Panc1 (cell line): ENCODE measurements at regions not wholly inside any gene's neighbourhood (a gene's known extent, or its start where the extent isn't known, plus 50 kb on each side); places are given as distances from the start of the nearest gene placed in this dataset.

Source experiments
- ATAC-seq: fragments of 200-7000 bp; cut with Tn5 transposase; 2 replicates; pipeline ENCODE4 v1.9.1; 2020; ENCODE audit warnings: mild to moderate bottlenecking, moderate library complexity
- BruUV-seq: library from RNA; stranded (reverse); fragments of 400-500 nt; replicated peaks from 2 replicates; lab custom pipeline; 2021; lab: Mats Ljungman, UMichigan
- CTCF ChIA-PET: fragments of 300-600 bp; sonication (Branson Sonifier 250); formaldehyde crosslinking; loops from one replicate; lab custom pipeline; 2022; ENCODE audit warnings: antibody characterized with exemption; lab: Charles Lee
- POLR2A ChIA-PET: fragments of 300-600 bp; sonication (Branson Sonifier 250); formaldehyde crosslinking; loops from one replicate; lab custom pipeline; 2022; ENCODE audit warnings: antibody characterized with exemption; lab: Charles Lee
- DNase-seq: peaks from one replicate; pipeline ENCODE4 v3.0.0-alpha.2; 2010; ENCODE audit warnings: low read depth, low spot score
- H3K27ac ChIP-seq: 2 replicates; pipeline ENCODE4 v1.5.1; 2011; ENCODE audit warnings: mild to moderate bottlenecking, low read length, inconsistent platforms
- H3K27me3 ChIP-seq: fragments of 200-500 bp; sonication (Bioruptor generic); 2 replicates; pipeline ENCODE4 v1.6.0; 2014; ENCODE audit warnings: low read length, inconsistent platforms; ENCODE audit not compliant: control insufficient read depth, insufficient read depth
- H3K36me3 ChIP-seq: fragments of 200-500 bp; sonication (Bioruptor generic); 2 replicates; pipeline ENCODE4 v1.5.1; 2014; ENCODE audit warnings: inconsistent platforms, mild to moderate bottlenecking, low read length, moderate library complexity; ENCODE audit not compliant: control insufficient read depth, insufficient read depth
- H3K4me1 ChIP-seq: 2 replicates; pipeline ENCODE4 v1.5.1; 2011; ENCODE audit warnings: inconsistent platforms, mild to moderate bottlenecking, low read length, moderate library complexity; ENCODE audit not compliant: control insufficient read depth, insufficient read depth
- H3K4me3 ChIP-seq, 2 experiments: 2 replicates each; pipeline ENCODE4 v1.5.1; 2011 to 2012; ENCODE audit warnings: low read depth in 2 of 2, low read length in 2 of 2, mild to moderate bottlenecking in 2 of 2, inconsistent platforms in 1 of 2, moderate library complexity in 1 of 2
- H3K9me3 ChIP-seq: fragments of 200-500 bp; sonication (Bioruptor generic); 2 replicates; pipeline ENCODE4 v1.5.1; 2014; ENCODE audit warnings: low read depth, mild to moderate bottlenecking, inconsistent platforms, low read length, moderate library complexity; ENCODE audit not compliant: control insufficient read depth, insufficient read depth
- CTCF ChIP-seq: fragments of 450-650 bp; IDR thresholded peaks from 2 replicates; pipeline ENCODE4 v1.5.1; 2017; ENCODE audit warnings: mild to moderate bottlenecking
- POLR2AphosphoS5 ChIP-seq: IDR thresholded peaks from 2 replicates; pipeline ENCODE4 v1.6.1; 2012; ENCODE audit warnings: mild to moderate bottlenecking, low read depth, low read length, moderate library complexity
- REST ChIP-seq, 2 experiments: IDR thresholded peaks; 2 replicates each; pipeline ENCODE4 v1.6.1; 2011 to 2012; ENCODE audit warnings: low read depth in 2 of 2, control low read depth in 1 of 2, low read length in 1 of 2, mild to moderate bottlenecking in 1 of 2, moderate library complexity in 1 of 2; ENCODE audit not compliant: insufficient read depth in 1 of 2
- SIN3A ChIP-seq: IDR thresholded peaks from 2 replicates; pipeline ENCODE4 v1.6.1; 2012; ENCODE audit warnings: low read depth, mild to moderate bottlenecking, low read length, moderate library complexity, borderline replicate concordance; ENCODE audit not compliant: insufficient read depth
- TCF7L2 ChIP-seq: IDR thresholded peaks from 2 replicates; pipeline ENCODE4 v1.6.1; 2011; ENCODE audit warnings: mild to moderate bottlenecking, low read depth, low read length, inconsistent platforms
- in situ Hi-C: cut with HindIII; loops from 2 replicates; pipeline ENCODE4 v1.10.0; 2016; ENCODE audit warnings: low sequenced_read_pairs, low pct_unique_long_range_greater_than_20kb
- intact Hi-C: fragments of 100-400 bp; cut with micrococcal nuclease; formaldehyde crosslinking; loops from one replicate; pipeline ENCODE4 v1.10.0; 2022; ENCODE audit not compliant: unreplicated experiment

GRCh38 chr12:126558810-126559209 lies 1493.6 kb downstream of the AACS start:
- no peaks in the 10 kb centered on the region for H3K36me3 ChIP-seq
- BruUV-seq, result no TSS peak
- no peak overlapping the region for H3K4me3 ChIP-seq
- ChIA-PET CTCF (no interaction called here), POLR2A (no interaction called here)
- ATAC-seq, result no peak
- TF ChIP-seq TCF7L2 (no peak), POLR2AphosphoS5 (no peak), REST (IDR thresholded peaks at IDR 0.05; ENCODE audit: insufficient read depth in 1 of 2, low read depth in 2 of 2, low read length in 1 of 2) (no peak), CTCF (no peak), SIN3A (no peak)
- H3K9me3 ChIP-seq, result no peaks in the 10 kb centered on the region
- H3K27me3 ChIP-seq, result no peaks in the 10 kb centered on the region
- no peak for DNase-seq
- no peak overlapping the region for H3K27ac ChIP-seq
- no peaks in the 10 kb centered on the region for H3K4me1 ChIP-seq
- intact Hi-C loops, result no loop called here
- in situ Hi-C loops, result no loop called here

- H3K27ac ChIP-seq, result no peak overlapping the region
- H3K27me3 ChIP-seq, result no peaks in the 10 kb centered on the region
- ChIA-PET CTCF (no interaction called here), POLR2A (no interaction called here)
- no peaks in the 10 kb centered on the region for H3K4me1 ChIP-seq
- BruUV-seq, result no TSS peak
- no peak for DNase-seq
- intact Hi-C loops (no loop called here), in situ Hi-C loops (no loop called here)
- H3K4me3 ChIP-seq, result no peak overlapping the region
- no peak for TF ChIP-seq REST (IDR thresholded peaks at IDR 0.05; ENCODE audit: insufficient read depth in 1 of 2, low read depth in 2 of 2, low read length in 1 of 2)
- no peak for TF ChIP-seq CTCF
- TF ChIP-seq POLR2AphosphoS5, result no peak
- no peak for TF ChIP-seq TCF7L2
- ATAC-seq, result no peak
- H3K9me3 ChIP-seq, result no peaks in the 10 kb centered on the region
- H3K36me3 ChIP-seq, result no peaks in the 10 kb centered on the region
Measured at GRCh38 chr12:126567016-126567415, 1501.8 kb downstream of the AACS start.
